AML-193 (cell line): ENCODE measurements at regions not wholly inside any gene's neighbourhood (a gene's known extent, or its start where the extent isn't known, plus 50 kb on each side); places are given as distances from the start of the nearest gene placed in this dataset.
A peak's percentile ranks its signal among the peaks of the same experiment; 100 is the strongest.
"Not testable (repeated sequence)": the region's sequence is repeated elsewhere in the genome, so short reads cannot be mapped to it uniquely, and the experiment has no call there.

Source experiments
- DNase-seq, 2 experiments: peaks; one replicate each; lab custom pipeline; 2025; lab: John Stamatoyannopoulos, UW

- DNase-seq, result no peak
Observed at GRCh38 chr2:34724107-34724506, 1125.0 kb upstream of the FAM98A start.

DNA sequence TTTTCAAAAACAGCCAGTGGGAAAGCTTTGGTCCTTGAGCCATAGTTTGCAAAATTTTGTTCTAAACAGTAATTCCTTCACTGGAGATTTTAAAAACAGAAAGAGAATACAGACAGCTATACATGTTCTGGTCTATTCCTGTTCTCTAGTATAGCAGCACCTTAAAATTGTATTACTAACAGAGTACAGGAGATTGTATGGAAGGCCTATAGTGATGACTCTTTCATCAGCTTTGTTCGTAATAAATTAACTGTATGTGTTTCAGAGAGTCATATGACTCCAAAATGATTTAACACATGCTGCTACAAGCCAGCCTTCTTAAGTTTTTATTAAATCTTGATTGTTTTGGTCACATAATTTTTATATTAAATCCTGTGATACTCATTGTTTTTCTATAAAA, 1124.6 kb upstream of the FAM98A start:
- DNase-seq, result no peak

DNA sequence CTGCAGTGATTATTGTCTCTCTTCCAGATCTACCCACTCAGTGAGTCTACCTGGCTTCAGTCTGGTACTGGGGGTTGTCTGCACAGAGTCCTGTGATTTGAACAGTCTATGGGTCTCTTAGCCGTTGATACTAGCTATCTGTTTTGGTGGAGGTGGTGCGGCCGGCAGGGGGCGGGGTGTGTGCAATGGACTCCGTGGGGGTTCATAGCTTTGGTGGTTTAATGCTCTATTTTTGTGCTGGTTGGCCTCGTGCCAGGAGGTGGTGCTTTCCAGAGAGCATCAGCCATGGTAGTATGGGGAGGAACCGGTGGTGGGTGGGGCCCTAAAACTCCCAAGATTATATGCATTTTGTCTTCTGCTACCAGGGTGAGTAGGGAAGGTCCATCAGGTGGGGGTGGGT, 1120.1 kb upstream of the FAM98A start:
- DNase-seq, result no peak

GRCh38 chr2:34705551-34706247, 1106.6 kb upstream of the FAM98A start:
- DNase-seq, result no peak

DNA sequence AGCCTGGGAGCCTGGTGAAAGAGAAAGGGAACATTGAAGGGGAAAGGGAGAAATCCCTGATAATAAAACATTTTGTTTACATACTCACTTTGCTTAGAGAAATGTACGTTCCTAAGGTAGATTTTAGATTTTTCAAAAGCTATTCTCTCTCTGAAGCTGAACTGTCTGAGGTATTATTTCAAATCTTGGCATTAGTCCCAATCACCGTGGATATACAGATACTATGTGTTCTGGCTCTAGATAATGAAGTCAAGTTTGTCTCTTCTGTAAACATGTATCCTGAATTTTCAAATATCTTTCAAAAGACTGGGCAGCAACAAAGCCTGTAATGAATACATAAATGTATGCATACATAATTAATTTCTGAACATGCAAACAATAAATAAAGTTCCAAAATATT, 1104.2 kb upstream of the FAM98A start:
- DNase-seq, result no peak

GRCh38 chr2:34702391-34702790, 1103.3 kb upstream of the FAM98A start:
- DNase-seq, result not testable (repeated sequence)

- DNase-seq, result not testable (repeated sequence)
Observed at GRCh38 chr2:34677591-34677990, 1078.5 kb upstream of the FAM98A start.

- DNase-seq, result not testable (repeated sequence)
Observed at GRCh38 chr2:34677119-34677531, 1078.0 kb upstream of the FAM98A start.

- no peak for DNase-seq
Observed at GRCh38 chr2:34670482-34670881, 1071.4 kb upstream of the FAM98A start.

DNA sequence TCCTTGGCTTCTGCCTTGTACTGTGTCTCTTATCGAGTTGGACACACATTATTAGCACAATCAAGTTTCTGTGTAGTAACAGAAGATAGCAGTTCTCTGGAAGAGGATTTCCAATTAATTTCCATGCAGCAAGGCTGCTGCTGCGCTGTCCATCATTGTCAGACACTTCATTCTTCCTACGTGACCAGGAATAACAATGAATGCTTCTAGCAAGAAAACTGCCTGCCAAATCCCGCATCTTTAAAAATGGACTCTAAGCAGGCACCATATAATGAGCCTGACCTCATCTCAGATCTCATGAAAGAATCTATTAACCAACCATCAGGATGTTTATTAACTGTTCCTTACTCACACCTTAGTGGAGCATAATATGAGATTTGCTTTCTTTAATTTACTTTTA, 1067.7 kb upstream of the FAM98A start:
- no peak for DNase-seq

GRCh38 chr2:34664266-34664665, 1065.2 kb upstream of the FAM98A start:
- DNase-seq, result no peak

GRCh38 chr2:34663314-34663713, 1064.2 kb upstream of the FAM98A start:
- no peak for DNase-seq

- DNase-seq, result no peak
Observed at GRCh38 chr2:34660741-34661140, 1061.6 kb upstream of the FAM98A start.

- DNase-seq, result no peak
Observed at GRCh38 chr2:34656632-34657031, 1057.5 kb upstream of the FAM98A start.

DNA sequence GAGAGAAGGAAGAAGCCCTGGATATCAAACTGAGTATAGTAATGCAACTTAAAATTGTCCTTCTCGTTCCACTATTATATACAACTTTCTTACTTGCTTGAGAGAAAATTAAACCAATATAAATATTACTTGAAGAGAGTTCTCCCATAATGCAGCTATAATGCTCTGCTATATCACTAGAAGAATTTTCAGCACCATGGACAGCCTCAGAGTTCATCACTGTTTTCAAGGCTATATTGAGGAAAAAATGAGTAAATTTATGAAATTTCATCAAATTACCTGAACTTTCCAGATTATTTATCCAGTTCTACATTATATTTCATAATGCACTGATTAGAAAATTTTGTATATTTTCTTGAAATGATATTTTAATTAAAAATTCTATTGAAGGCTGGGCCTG, 1053.5 kb upstream of the FAM98A start:
- DNase-seq, result peak in 1 of 2 experiments; percentile 1

DNA sequence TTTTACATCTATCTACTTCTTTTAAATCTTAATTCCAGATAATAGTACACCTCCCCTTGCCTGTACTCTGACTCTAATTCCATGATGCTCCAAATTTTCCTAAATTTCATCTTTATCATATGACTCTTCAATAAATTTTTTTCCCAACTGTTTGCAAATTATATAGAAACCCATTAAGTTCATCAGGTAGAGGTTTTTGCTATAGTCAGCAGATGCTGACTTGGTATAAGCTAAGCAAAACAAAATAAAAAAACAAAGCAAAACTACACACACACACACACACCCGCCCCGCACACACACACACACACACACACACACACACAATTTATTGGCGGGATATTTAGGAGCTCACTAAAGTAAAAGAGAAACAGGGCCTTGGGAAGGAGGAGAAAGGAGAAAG, 1047.8 kb upstream of the FAM98A start:
- no peak for DNase-seq

DNA sequence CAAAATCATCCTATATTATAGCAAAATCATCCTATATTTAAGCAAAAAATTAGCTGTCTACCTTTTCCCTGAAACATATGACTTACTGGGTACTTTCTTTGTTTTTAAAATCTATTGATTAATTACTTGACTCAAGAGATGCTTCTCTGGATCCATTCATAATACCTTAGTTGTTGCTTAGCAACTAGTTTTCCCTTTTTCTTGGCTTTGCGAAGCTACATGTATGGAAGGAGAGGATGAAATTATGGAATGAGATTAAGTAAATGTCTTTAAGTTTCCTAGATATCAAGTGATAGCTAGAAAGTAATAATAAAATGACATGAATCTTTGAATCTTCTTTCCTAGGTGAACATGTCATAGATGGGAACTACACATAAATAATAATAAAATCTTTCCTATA, 1033.2 kb upstream of the FAM98A start:
- no peak for DNase-seq

- DNase-seq, result no peak
Observed at GRCh38 chr2:34627003-34627402, 1027.9 kb upstream of the FAM98A start.

DNA sequence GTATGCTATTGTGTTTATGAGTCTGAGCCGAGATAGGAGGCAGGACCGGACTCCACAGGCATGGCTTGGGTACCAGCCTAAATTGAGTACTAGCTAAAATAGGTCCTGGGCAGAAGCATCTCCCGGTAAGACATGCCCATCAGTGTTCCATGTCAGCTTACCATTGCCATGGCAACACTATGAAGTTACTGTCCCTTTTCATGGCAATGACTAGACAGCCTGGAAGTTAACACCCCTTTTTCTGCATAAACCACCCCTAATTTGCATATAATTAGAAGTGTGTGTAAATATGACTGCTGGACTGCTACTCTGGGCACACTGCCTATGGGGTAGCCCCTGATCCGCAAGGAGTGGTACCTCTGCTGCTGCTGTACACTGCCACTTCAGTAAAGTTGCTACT, 1005.1 kb upstream of the FAM98A start:
- no peak for DNase-seq

DNA sequence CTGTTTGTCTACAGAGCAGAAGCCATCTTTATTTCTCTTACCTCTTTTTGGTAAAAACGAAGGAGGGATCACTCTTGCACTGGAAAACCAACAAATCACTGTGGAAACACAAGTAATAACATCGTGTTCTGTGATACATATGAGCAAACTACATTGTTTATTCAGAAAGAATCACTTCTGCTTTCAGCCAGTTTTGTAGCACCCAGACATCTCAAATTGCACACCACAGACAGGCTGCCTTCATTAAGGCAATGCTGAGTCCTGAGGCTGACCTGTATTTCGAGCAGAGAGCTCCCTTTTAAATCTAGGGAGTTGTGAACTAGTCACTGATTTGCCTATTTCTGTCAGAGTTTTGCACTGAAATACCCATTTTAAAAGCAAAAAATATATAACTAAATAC, 1003.2 kb upstream of the FAM98A start:
- no peak for DNase-seq

GRCh38 chr2:34601561-34601960, 1002.5 kb upstream of the FAM98A start:
- DNase-seq, result no peak

GRCh38 chr2:34578641-34579040, 979.5 kb upstream of the FAM98A start:
- DNase-seq, result no peak

GRCh38 chr2:34570266-34570872, 971.3 kb upstream of the FAM98A start:
- peak; percentile 7 to 9 for DNase-seq

DNA sequence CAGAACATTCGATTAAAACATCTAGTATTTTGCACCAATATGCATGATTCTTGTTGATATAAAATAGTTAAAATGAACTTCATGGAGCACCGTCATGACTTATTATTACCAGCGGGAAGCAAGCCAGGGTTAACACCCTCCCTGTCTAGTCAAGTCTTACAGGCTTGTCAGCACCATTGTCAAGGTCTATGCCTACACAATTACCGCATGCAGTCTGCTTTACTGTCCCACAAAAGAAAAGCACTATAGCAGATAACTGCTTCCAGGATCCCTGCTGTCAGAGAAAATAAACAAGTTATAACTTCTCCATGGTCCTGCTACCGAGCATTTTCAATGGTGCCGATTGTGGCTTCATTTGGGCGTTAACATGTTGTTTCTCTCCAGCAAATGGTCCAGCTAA, 968.0 kb upstream of the FAM98A start:
- DNase-seq, result no peak
